ENCODE measurements at regions not wholly inside any gene's neighbourhood (a gene's known extent, or its start where the extent isn't known, plus 50 kb on each side); places are given as distances from the start of the nearest gene placed in this dataset.

DNA sequence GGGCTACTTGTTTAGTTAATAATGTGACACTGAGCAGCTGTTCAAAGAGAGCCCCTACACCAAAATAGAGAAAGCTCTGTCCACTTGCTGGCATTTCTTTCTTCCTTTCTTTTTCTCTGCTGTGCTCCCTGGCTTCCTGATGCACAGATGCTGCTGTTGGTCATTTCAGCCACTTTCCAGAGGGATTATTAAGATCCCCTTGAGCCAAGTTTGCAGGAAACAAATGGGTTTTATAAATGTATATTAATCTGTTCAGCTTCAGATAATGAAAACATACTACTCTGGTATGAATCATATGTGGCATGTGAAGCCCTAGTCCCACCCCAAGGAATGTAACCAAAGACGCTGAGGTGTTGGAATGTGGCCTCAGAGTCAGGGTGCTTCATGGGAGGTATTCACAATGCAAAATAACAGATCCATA lies 638.2 kb upstream of the FZD8 start:
- TF ChIP-seq, protein P1, sequence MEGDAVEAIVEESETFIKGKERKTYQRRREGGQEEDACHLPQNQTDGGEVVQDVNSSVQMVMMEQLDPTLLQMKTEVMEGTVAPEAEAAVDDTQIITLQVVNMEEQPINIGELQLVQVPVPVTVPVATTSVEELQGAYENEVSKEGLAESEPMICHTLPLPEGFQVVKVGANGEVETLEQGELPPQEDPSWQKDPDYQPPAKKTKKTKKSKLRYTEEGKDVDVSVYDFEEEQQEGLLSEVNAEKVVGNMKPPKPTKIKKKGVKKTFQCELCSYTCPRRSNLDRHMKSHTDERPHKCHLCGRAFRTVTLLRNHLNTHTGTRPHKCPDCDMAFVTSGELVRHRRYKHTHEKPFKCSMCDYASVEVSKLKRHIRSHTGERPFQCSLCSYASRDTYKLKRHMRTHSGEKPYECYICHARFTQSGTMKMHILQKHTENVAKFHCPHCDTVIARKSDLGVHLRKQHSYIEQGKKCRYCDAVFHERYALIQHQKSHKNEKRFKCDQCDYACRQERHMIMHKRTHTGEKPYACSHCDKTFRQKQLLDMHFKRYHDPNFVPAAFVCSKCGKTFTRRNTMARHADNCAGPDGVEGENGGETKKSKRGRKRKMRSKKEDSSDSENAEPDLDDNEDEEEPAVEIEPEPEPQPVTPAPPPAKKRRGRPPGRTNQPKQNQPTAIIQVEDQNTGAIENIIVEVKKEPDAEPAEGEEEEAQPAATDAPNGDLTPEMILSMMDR (IDR thresholded peaks at IDR 0.05): no peak
- no peak for TF ChIP-seq POLR2A (IDR thresholded peaks at IDR 0.05)
